ENCODE measurements at regions not wholly inside any gene's neighbourhood (a gene's known extent, or its start where the extent isn't known, plus 50 kb on each side); places are given as distances from the start of the nearest gene placed in this dataset.
"Not testable (repeated sequence)": the region's sequence is repeated elsewhere in the genome, so short reads cannot be mapped to it uniquely, and the experiment has no call there.

GRCh38 chr16:17748044-17748719 is 277.4 kb upstream of the XYLT1 start:
- DNase-seq (ENCODE audit: low read depth), result no peak
- Histone ChIP-seq H3K36me3 (ENCODE audit: control insufficient read depth, insufficient read depth, low read length) (no peaks in the 10 kb centered on the region), H3K4me3 (ENCODE audit: low read depth, low read length) (no peak overlapping the region), H3K27me3 (ENCODE audit: control insufficient read depth, insufficient read depth, low read length) (no peaks in the 10 kb centered on the region)
- TF ChIP-seq CTCF (IDR thresholded peaks at IDR 0.05; ENCODE audit: insufficient read depth, low read length, poor library complexity, severe bottlenecking), result no peak

GRCh38 chr16:17747081-17747756 is 276.5 kb upstream of the XYLT1 start:
- Histone ChIP-seq H3K4me3 (ENCODE audit: low read depth, low read length) (no peak overlapping the region), H3K36me3 (ENCODE audit: control insufficient read depth, insufficient read depth, low read length) (no peaks in the 10 kb centered on the region), H3K27me3 (ENCODE audit: control insufficient read depth, insufficient read depth, low read length) (no peaks in the 10 kb centered on the region)
- DNase-seq (ENCODE audit: low read depth), result no peak
- no peak for TF ChIP-seq CTCF (IDR thresholded peaks at IDR 0.05; ENCODE audit: insufficient read depth, low read length, poor library complexity, severe bottlenecking)

GRCh38 chr16:17744921-17745572 is 274.3 kb upstream of the XYLT1 start:
- H3K27me3 ChIP-seq (ENCODE audit: control insufficient read depth, insufficient read depth, low read length), result no peaks in the 10 kb centered on the region
- TF ChIP-seq CTCF (IDR thresholded peaks at IDR 0.05; ENCODE audit: insufficient read depth, low read length, poor library complexity, severe bottlenecking), result no peak
- no peak overlapping the region for H3K4me3 ChIP-seq (ENCODE audit: low read depth, low read length)
- no peak for DNase-seq (ENCODE audit: low read depth)
- no peaks in the 10 kb centered on the region for H3K36me3 ChIP-seq (ENCODE audit: control insufficient read depth, insufficient read depth, low read length)

GRCh38 chr16:17743578-17743977 is 272.8 kb upstream of the XYLT1 start:
- DNase-seq (ENCODE audit: low read depth), result no peak
- Histone ChIP-seq H3K4me3 (ENCODE audit: low read depth, low read length) (no peak overlapping the region), H3K27me3 (ENCODE audit: control insufficient read depth, insufficient read depth, low read length) (no peaks in the 10 kb centered on the region), H3K36me3 (ENCODE audit: control insufficient read depth, insufficient read depth, low read length) (no peaks in the 10 kb centered on the region)
- TF ChIP-seq CTCF (IDR thresholded peaks at IDR 0.05; ENCODE audit: insufficient read depth, low read length, poor library complexity, severe bottlenecking), result no peak

GRCh38 chr16:17743158-17743557 is 272.4 kb upstream of the XYLT1 start:
- no peak overlapping the region for H3K4me3 ChIP-seq (ENCODE audit: low read depth, low read length)
- no peaks in the 10 kb centered on the region for H3K27me3 ChIP-seq (ENCODE audit: control insufficient read depth, insufficient read depth, low read length)
- H3K36me3 ChIP-seq (ENCODE audit: control insufficient read depth, insufficient read depth, low read length), result no peaks in the 10 kb centered on the region
- TF ChIP-seq CTCF (IDR thresholded peaks at IDR 0.05; ENCODE audit: insufficient read depth, low read length, poor library complexity, severe bottlenecking), result no peak
- no peak for DNase-seq (ENCODE audit: low read depth)

GRCh38 chr16:17735099-17735498 is 264.3 kb upstream of the XYLT1 start:
- not testable (repeated sequence) for H3K36me3 ChIP-seq (ENCODE audit: control insufficient read depth, insufficient read depth, low read length); DNase-seq (ENCODE audit: low read depth); H3K4me3 ChIP-seq (ENCODE audit: low read depth, low read length); H3K27me3 ChIP-seq (ENCODE audit: control insufficient read depth, insufficient read depth, low read length)
